ENCODE measurements at regions not wholly inside any gene's neighbourhood (a gene's known extent, or its start where the extent isn't known, plus 50 kb on each side); places are given as distances from the start of the nearest gene placed in this dataset.

- intact Hi-C loops (cut with micrococcal nuclease; ENCODE audit: unreplicated experiment), result no loop called here
- Histone ChIP-seq H3K27ac (ENCODE audit: control insufficient read depth, insufficient read depth) (no peak overlapping the region), H3K27me3 (replicated peaks in 1 of 2; ENCODE audit: control insufficient read depth in 2 of 2, insufficient read depth in 2 of 2, low read length in 1 of 2) (no peaks in the 10 kb centered on the region), H2AFZ (ENCODE audit: control insufficient read depth, low read depth, low read length) (no peak overlapping the region), H3K79me2 (ENCODE audit: control insufficient read depth, insufficient read depth, low read length) (no peaks in the 10 kb centered on the region), H3K9ac (ENCODE audit: control insufficient read depth, insufficient read depth, low read length) (no peak overlapping the region), H3K4me3 (no peak overlapping the region), H4K20me1 (ENCODE audit: control insufficient read depth, insufficient read depth) (no peaks in the 10 kb centered on the region), H3K9me3 (replicated peaks; ENCODE audit: control insufficient read depth, insufficient read depth, low read length) (no peaks in the 10 kb centered on the region), H3K4me1 (ENCODE audit: control insufficient read depth, insufficient read depth, low read length) (no peaks in the 10 kb centered on the region), H3K4me2 (ENCODE audit: control insufficient read depth, insufficient read depth) (no peak overlapping the region), H3K36me3 (ENCODE audit: control insufficient read depth in 2 of 2, insufficient read depth in 2 of 2, low read length in 1 of 2) (no peaks in the 10 kb centered on the region)
- SMC1A ChIA-PET (ENCODE audit: uncharacterized antibody, unreplicated experiment), result interaction anchor here (1.2 to 1.6 kb wide), 2 partner anchors 11 to 36 kb away, joined by 3 to 4 read pairs; no protein-coding TSS in a partner anchor
- in situ Hi-C loops (cut with MboI), result no loop called here
- DNase-seq (ENCODE audit: low read depth, low spot score) (no peak), FAIRE-seq (no peak), ATAC-seq (no peak)
- RAD21 ChIA-PET (ENCODE audit: unreplicated experiment), result no interaction called here
- BruUV-seq (replicated peaks), result no TSS peak
- POLR2A ChIA-PET, result no interaction called here
- CTCF ChIA-PET, result interaction anchor here (1.2 kb wide), 1 partner anchor 12 kb away, joined by 4 read pairs; no protein-coding TSS in a partner anchor
- TF ChIP-seq RFX5 (IDR thresholded peaks at IDR 0.05; ENCODE audit: low read depth, low read length) (no peak), ATF7 (IDR thresholded peaks at IDR 0.05; ENCODE audit: low read depth) (no peak), ZSCAN29 (IDR thresholded peaks at IDR 0.05) (no peak), JUNB (IDR thresholded peaks at IDR 0.05) (no peak), EZH2 (IDR thresholded peaks at IDR 0.05; ENCODE audit: borderline replicate concordance, control insufficient read depth, low read depth, low read length) (no peak), E2F4 (IDR thresholded peaks at IDR 0.05; ENCODE audit: low read depth, low read length) (no peak), SMC3 (IDR thresholded peaks at IDR 0.05; ENCODE audit: borderline replicate concordance, low read length) (no peak), ZNF274 (IDR thresholded peaks at IDR 0.05; ENCODE audit: insufficient read depth, insufficient read length) (no peak), PRDM15 (CRISPR knock-in tag; IDR thresholded peaks at IDR 0.05) (no peak), MEF2A (IDR thresholded peaks at IDR 0.05; ENCODE audit: insufficient read depth, low read depth, low read length) (no peak), ATF2 (IDR thresholded peaks at IDR 0.05; ENCODE audit: low read length) (no peak), BCL11A (IDR thresholded peaks at IDR 0.05; ENCODE audit: low read depth, low read length) (no peak), RCOR1 (conservative IDR thresholded peaks at IDR 0.05; ENCODE audit: low read depth, low read length) (no peak), RELB (IDR thresholded peaks at IDR 0.05; ENCODE audit: low read depth) (no peak), IRF3 (IDR thresholded peaks at IDR 0.05) (no peak), FOS (IDR thresholded peaks at IDR 0.05; ENCODE audit: borderline replicate concordance, extremely low read depth, insufficient read length) (no peak), ZBED1 (IDR thresholded peaks at IDR 0.05; ENCODE audit: borderline replicate concordance) (no peak)
Observed at GRCh38 chr9:117490199-117490598, 75.3 kb upstream of the ASTN2 start.
